Activated CD4-positive, alpha-beta T cell treated with anti-CD3 and anti-CD28 coated beads, Interleukin-2, amount 10 ng/mL, durations not matched to agents 24 days and 14 days (primary cell): ENCODE measurements at regions not wholly inside any gene's neighbourhood (a gene's known extent, or its start where the extent isn't known, plus 50 kb on each side); places are given as distances from the start of the nearest gene placed in this dataset.

ENCODE experiments used
- DNase-seq: peaks from one replicate; pipeline ENCODE4 v3.0.0; 2022
- H3K27ac Mint-ChIP-seq: one replicate; pipeline ENCODE4 v1.8.0; 2022; ENCODE audit warnings: mild to moderate bottlenecking, mixed read lengths
- H3K27me3 Mint-ChIP-seq: one replicate; pipeline ENCODE4 v1.8.0; 2022; ENCODE audit warnings: mixed read lengths
- H3K36me3 Mint-ChIP-seq: one replicate; pipeline ENCODE4 v1.8.0; 2022; ENCODE audit warnings: low read depth, mild to moderate bottlenecking, mixed read lengths
- H3K4me1 Mint-ChIP-seq: one replicate; pipeline ENCODE4 v1.8.0; 2021; ENCODE audit warnings: mixed read lengths
- H3K4me3 Mint-ChIP-seq: one replicate; pipeline ENCODE4 v1.8.0; 2022; ENCODE audit warnings: mild to moderate bottlenecking, moderate library complexity, mixed read lengths
- H3K9me3 Mint-ChIP-seq: one replicate; pipeline ENCODE4 v1.8.0; 2021; ENCODE audit warnings: mixed read lengths
- intact Hi-C: fragments of 100-400 bp; cut with micrococcal nuclease; formaldehyde crosslinking; loops from one replicate; pipeline ENCODE4 v1.15.1; 2023

- no peaks in the 10 kb centered on the region for H3K4me1 Mint-ChIP-seq
- H3K9me3 Mint-ChIP-seq: no peaks in the 10 kb centered on the region
- H3K27ac Mint-ChIP-seq: no peak overlapping the region
- H3K4me3 Mint-ChIP-seq: no peak overlapping the region
- no peaks in the 10 kb centered on the region for H3K27me3 Mint-ChIP-seq
- no peak for DNase-seq
- H3K36me3 Mint-ChIP-seq: no peaks in the 10 kb centered on the region
- intact Hi-C loops: no loop called here
Observed at GRCh38 chr13:73672492-73672891, 461.7 kb downstream of the KLF12 start.

GRCh38 chr13:73671732-73672131 lies 462.5 kb downstream of the KLF12 start:
- intact Hi-C loops: no loop called here
- H3K27ac Mint-ChIP-seq: no peak overlapping the region
- no peaks in the 10 kb centered on the region for H3K36me3 Mint-ChIP-seq
- no peak overlapping the region for H3K4me3 Mint-ChIP-seq
- no peaks in the 10 kb centered on the region for H3K4me1 Mint-ChIP-seq
- H3K27me3 Mint-ChIP-seq: no peaks in the 10 kb centered on the region
- no peak for DNase-seq
- H3K9me3 Mint-ChIP-seq: no peaks in the 10 kb centered on the region

- no peak for DNase-seq
- no peak overlapping the region for H3K27ac Mint-ChIP-seq
- peaks cover 3% of the 10 kb centered on the region for H3K27me3 Mint-ChIP-seq
- intact Hi-C loops: no loop called here
- H3K4me1 Mint-ChIP-seq: no peaks in the 10 kb centered on the region
- no peak overlapping the region for H3K4me3 Mint-ChIP-seq
- H3K9me3 Mint-ChIP-seq: no peaks in the 10 kb centered on the region
- H3K36me3 Mint-ChIP-seq: no peaks in the 10 kb centered on the region
Observed at GRCh38 chr13:73671011-73671410, 463.2 kb downstream of the KLF12 start.

GRCh38 chr13:73667756-73668155 lies 466.4 kb downstream of the KLF12 start:
- Mint-ChIP-seq H3K27ac (no peak overlapping the region), H3K4me1 (no peaks in the 10 kb centered on the region), H3K36me3 (no peaks in the 10 kb centered on the region), H3K27me3 (peaks cover 7% of the 10 kb centered on the region), H3K9me3 (peaks cover under 1% of the 10 kb centered on the region), H3K4me3 (no peak overlapping the region)
- DNase-seq: no peak
- intact Hi-C loops: no loop called here

- H3K9me3 Mint-ChIP-seq: peaks cover 7% of the 10 kb centered on the region
- intact Hi-C loops: no loop called here
- no peaks in the 10 kb centered on the region for H3K36me3 Mint-ChIP-seq
- no peak for DNase-seq
- peaks cover 7% of the 10 kb centered on the region for H3K27me3 Mint-ChIP-seq
- H3K4me1 Mint-ChIP-seq: peaks cover 5% of the 10 kb centered on the region
- H3K4me3 Mint-ChIP-seq: no peak overlapping the region
- no peak overlapping the region for H3K27ac Mint-ChIP-seq
Observed at GRCh38 chr13:73665261-73665660, 468.9 kb downstream of the KLF12 start.

GRCh38 chr13:73664851-73665250 lies 469.4 kb downstream of the KLF12 start:
- no peak for DNase-seq

GRCh38 chr13:73662833-73663232 lies 471.4 kb downstream of the KLF12 start:
- H3K4me1 Mint-ChIP-seq: peaks cover 5% of the 10 kb centered on the region
- peaks cover 7% of the 10 kb centered on the region for H3K27me3 Mint-ChIP-seq
- peaks cover 7% of the 10 kb centered on the region for H3K9me3 Mint-ChIP-seq
- H3K36me3 Mint-ChIP-seq: no peaks in the 10 kb centered on the region
- H3K27ac Mint-ChIP-seq: no peak overlapping the region
- no peak for DNase-seq
- intact Hi-C loops: no loop called here
- H3K4me3 Mint-ChIP-seq: no peak overlapping the region

More at GRCh38 chr13:73664851-73665250, 469.4 kb downstream of the KLF12 start:
- Mint-ChIP-seq H3K9me3 (peaks cover 7% of the 10 kb centered on the region), H3K27ac (no peak overlapping the region), H3K4me1 (peaks cover 5% of the 10 kb centered on the region), H3K36me3 (no peaks in the 10 kb centered on the region), H3K4me3 (no peak overlapping the region), H3K27me3 (peaks cover 7% of the 10 kb centered on the region)
- intact Hi-C loops: no loop called here

- Mint-ChIP-seq H3K4me1 (peaks cover 5% of the 10 kb centered on the region), H3K27me3 (peaks cover 7% of the 10 kb centered on the region), H3K9me3 (peaks cover 7% of the 10 kb centered on the region), H3K36me3 (no peaks in the 10 kb centered on the region), H3K4me3 (no peak overlapping the region), H3K27ac (no peak overlapping the region)
- intact Hi-C loops: no loop called here
- DNase-seq: no peak
Observed at GRCh38 chr13:73661687-73662425, 472.3 kb downstream of the KLF12 start.

GRCh38 chr13:73661066-73661465 lies 473.1 kb downstream of the KLF12 start:
- peaks cover 7% of the 10 kb centered on the region for H3K9me3 Mint-ChIP-seq
- H3K4me1 Mint-ChIP-seq: peaks cover 5% of the 10 kb centered on the region
- intact Hi-C loops: no loop called here
- no peak overlapping the region for H3K4me3 Mint-ChIP-seq
- DNase-seq: no peak
- H3K27me3 Mint-ChIP-seq: peaks cover 5% of the 10 kb centered on the region
- H3K36me3 Mint-ChIP-seq: no peaks in the 10 kb centered on the region
- no peak overlapping the region for H3K27ac Mint-ChIP-seq

- no peak overlapping the region for H3K4me3 Mint-ChIP-seq
- no peak for DNase-seq
- H3K4me1 Mint-ChIP-seq: peaks cover 5% of the 10 kb centered on the region
- intact Hi-C loops: no loop called here
- H3K9me3 Mint-ChIP-seq: peaks cover 7% of the 10 kb centered on the region
- no peak overlapping the region for H3K27ac Mint-ChIP-seq
- no peaks in the 10 kb centered on the region for H3K27me3 Mint-ChIP-seq
- H3K36me3 Mint-ChIP-seq: no peaks in the 10 kb centered on the region
Observed at GRCh38 chr13:73658639-73659038, 475.6 kb downstream of the KLF12 start.

GRCh38 chr13:73657821-73658540 lies 476.2 kb downstream of the KLF12 start:
- H3K27me3 Mint-ChIP-seq: no peaks in the 10 kb centered on the region
- no peaks in the 10 kb centered on the region for H3K36me3 Mint-ChIP-seq
- no peak for DNase-seq
- H3K9me3 Mint-ChIP-seq: peaks cover 7% of the 10 kb centered on the region
- intact Hi-C loops: no loop called here
- H3K4me3 Mint-ChIP-seq: no peak overlapping the region
- no peak overlapping the region for H3K27ac Mint-ChIP-seq
- H3K4me1 Mint-ChIP-seq: peaks cover 5% of the 10 kb centered on the region

- no peak for DNase-seq
- intact Hi-C loops: no loop called here
- Mint-ChIP-seq H3K4me3 (no peak overlapping the region), H3K27me3 (no peaks in the 10 kb centered on the region), H3K27ac (no peak overlapping the region), H3K4me1 (peaks cover under 1% of the 10 kb centered on the region), H3K36me3 (no peaks in the 10 kb centered on the region), H3K9me3 (peaks cover 3% of the 10 kb centered on the region)
Observed at GRCh38 chr13:73656863-73657262, 477.3 kb downstream of the KLF12 start.

GRCh38 chr13:73653688-73654087 lies 480.5 kb downstream of the KLF12 start:
- H3K36me3 Mint-ChIP-seq: no peaks in the 10 kb centered on the region
- H3K9me3 Mint-ChIP-seq: no peaks in the 10 kb centered on the region
- no peak for DNase-seq
- no peaks in the 10 kb centered on the region for H3K27me3 Mint-ChIP-seq
- no peak overlapping the region for H3K27ac Mint-ChIP-seq
- H3K4me1 Mint-ChIP-seq: no peaks in the 10 kb centered on the region
- intact Hi-C loops: no loop called here
- no peak overlapping the region for H3K4me3 Mint-ChIP-seq

GRCh38 chr13:73647417-73647816 lies 486.8 kb downstream of the KLF12 start:
- intact Hi-C loops: no loop called here
- Mint-ChIP-seq H3K27ac (no peak overlapping the region), H3K27me3 (peaks cover 2% of the 10 kb centered on the region)

More at GRCh38 chr13:73647417-73647816, 486.8 kb downstream of the KLF12 start:
- Mint-ChIP-seq H3K4me3 (no peak overlapping the region), H3K9me3 (peaks cover 13% of the 10 kb centered on the region), H3K36me3 (no peaks in the 10 kb centered on the region), H3K4me1 (no peaks in the 10 kb centered on the region)
- DNase-seq: no peak
